LHCN-M2 (cell line): ENCODE measurements at regions not wholly inside any gene's neighbourhood (a gene's known extent, or its start where the extent isn't known, plus 50 kb on each side); places are given as distances from the start of the nearest gene placed in this dataset.

Experiments used
- DNase-seq: peaks from one replicate; pipeline ENCODE4 v3.0.0-alpha.2; 2012; ENCODE audit warnings: low read depth

GRCh38 chr1:55588309-55588708 is 373.1 kb upstream of the USP24 start:
- DNase-seq: no peak

- DNase-seq: no peak
Measured at GRCh38 chr1:55586771-55587170, 371.6 kb upstream of the USP24 start.

GRCh38 chr1:55585402-55585792 is 370.2 kb upstream of the USP24 start:
- no peak for DNase-seq

GRCh38 chr1:55584526-55585401 is 369.6 kb upstream of the USP24 start:
- DNase-seq: peak; percentile 73

- peak; percentile 80 for DNase-seq
Measured at GRCh38 chr1:55582084-55582483, 366.9 kb upstream of the USP24 start.

GRCh38 chr1:55580845-55581332 is 365.7 kb upstream of the USP24 start:
- peak; percentile 98 for DNase-seq

GRCh38 chr1:55579332-55580001 is 364.3 kb upstream of the USP24 start:
- peak; percentile 78 for DNase-seq

GRCh38 chr1:55578646-55579045 is 363.5 kb upstream of the USP24 start:
- DNase-seq: no peak

GRCh38 chr1:55575571-55576279 is 360.6 kb upstream of the USP24 start:
- DNase-seq: no peak

GRCh38 chr1:55574691-55575225 is 359.6 kb upstream of the USP24 start:
- DNase-seq: no peak

- peak; percentile 80 for DNase-seq
Measured at GRCh38 chr1:55572878-55573734, 357.9 kb upstream of the USP24 start.

GRCh38 chr1:55571767-55572166 is 356.6 kb upstream of the USP24 start:
- peak; percentile 54 for DNase-seq

GRCh38 chr1:55569417-55569816 is 354.3 kb upstream of the USP24 start:
- no peak for DNase-seq

GRCh38 chr1:55568732-55569131 is 353.6 kb upstream of the USP24 start:
- no peak for DNase-seq

GRCh38 chr1:55560266-55560665 is 345.1 kb upstream of the USP24 start:
- DNase-seq: no peak

- DNase-seq: no peak
Measured at GRCh38 chr1:55559842-55560241, 344.7 kb upstream of the USP24 start.

- no peak for DNase-seq
Measured at GRCh38 chr1:55559161-55559611, 344.0 kb upstream of the USP24 start.

- no peak for DNase-seq
Measured at GRCh38 chr1:55558515-55558914, 343.4 kb upstream of the USP24 start.

GRCh38 chr1:55555956-55556725 is 341.0 kb upstream of the USP24 start:
- DNase-seq: no peak

- DNase-seq: no peak
Measured at GRCh38 chr1:55554611-55555010, 339.4 kb upstream of the USP24 start.
